ENCODE measurements at regions not wholly inside any gene's neighbourhood (a gene's known extent, or its start where the extent isn't known, plus 50 kb on each side); places are given as distances from the start of the nearest gene placed in this dataset.

- TF ChIP-seq ZFX (IDR thresholded peaks at IDR 0.05) (no peak), CTCF (conservative IDR thresholded peaks at IDR 0.05) (no peak)
- no peak overlapping the region for H3K27ac ChIP-seq
Observed at GRCh38 chr11:95293116-95293515, 62.1 kb upstream of the SESN3 start.

GRCh38 chr11:95291946-95292345, 60.9 kb upstream of the SESN3 start:
- TF ChIP-seq CTCF (conservative IDR thresholded peaks at IDR 0.05) = no peak
- no peak for TF ChIP-seq ZFX (IDR thresholded peaks at IDR 0.05)
- no peak overlapping the region for H3K27ac ChIP-seq

GRCh38 chr11:95289378-95290101, 58.5 kb upstream of the SESN3 start:
- H3K27ac ChIP-seq = no peak overlapping the region
- TF ChIP-seq ZFX (IDR thresholded peaks at IDR 0.05) (no peak), CTCF (conservative IDR thresholded peaks at IDR 0.05) (no peak)

GRCh38 chr11:95284057-95285052, 53.4 kb upstream of the SESN3 start:
- TF ChIP-seq CTCF (conservative IDR thresholded peaks at IDR 0.05) = no peak
- TF ChIP-seq ZFX (IDR thresholded peaks at IDR 0.05) = no peak
- H3K27ac ChIP-seq = no peak overlapping the region

- TF ChIP-seq CTCF (conservative IDR thresholded peaks at IDR 0.05) (no peak), ZFX (IDR thresholded peaks at IDR 0.05) (no peak)
Observed at GRCh38 chr11:95283650-95284049, 52.6 kb upstream of the SESN3 start.

GRCh38 chr11:95283146-95283545, 52.1 kb upstream of the SESN3 start:
- H3K27ac ChIP-seq = no peak overlapping the region
- TF ChIP-seq ZFX (IDR thresholded peaks at IDR 0.05) = no peak
- TF ChIP-seq CTCF (conservative IDR thresholded peaks at IDR 0.05) = no peak

More at GRCh38 chr11:95283650-95284049, 52.6 kb upstream of the SESN3 start:
- H3K27ac ChIP-seq = no peak overlapping the region

- H3K27ac ChIP-seq = no peak overlapping the region
- TF ChIP-seq CTCF (conservative IDR thresholded peaks at IDR 0.05) (no peak), ZFX (IDR thresholded peaks at IDR 0.05) (no peak)
Observed at GRCh38 chr11:95282291-95282751, 51.3 kb upstream of the SESN3 start.

Measured in C4-2B (cell line).